ENCODE measurements at regions not wholly inside any gene's neighbourhood (a gene's known extent, or its start where the extent isn't known, plus 50 kb on each side); places are given as distances from the start of the nearest gene placed in this dataset.

DNA sequence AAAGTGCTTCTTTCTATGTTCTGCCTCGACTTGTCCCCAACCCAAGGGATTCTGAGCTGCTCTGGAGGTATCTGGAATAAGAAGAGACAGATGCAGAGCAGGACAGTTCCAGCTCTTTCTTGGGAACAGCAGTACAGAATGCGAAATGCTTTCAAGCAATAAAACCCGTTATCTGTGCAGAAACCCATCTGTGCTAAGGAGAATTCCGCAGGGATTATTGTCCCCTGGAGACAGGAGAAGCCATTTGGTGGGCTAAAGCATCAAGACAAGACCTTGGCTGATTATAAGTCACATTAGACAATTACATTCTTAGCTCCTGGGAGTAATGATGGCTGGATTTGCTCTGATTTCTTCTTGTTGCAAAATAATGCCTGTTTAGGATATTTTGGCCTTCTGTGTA is 185.4 kb upstream of the GLI2 start:
- no peak for ATAC-seq
- no peak for DNase-seq
- intact Hi-C loops (cut with micrococcal nuclease), result loop anchor here (10.0 kb wide), 1 partner anchor 205 kb away; the partner anchor contains the start of gene INHBB

DNA sequence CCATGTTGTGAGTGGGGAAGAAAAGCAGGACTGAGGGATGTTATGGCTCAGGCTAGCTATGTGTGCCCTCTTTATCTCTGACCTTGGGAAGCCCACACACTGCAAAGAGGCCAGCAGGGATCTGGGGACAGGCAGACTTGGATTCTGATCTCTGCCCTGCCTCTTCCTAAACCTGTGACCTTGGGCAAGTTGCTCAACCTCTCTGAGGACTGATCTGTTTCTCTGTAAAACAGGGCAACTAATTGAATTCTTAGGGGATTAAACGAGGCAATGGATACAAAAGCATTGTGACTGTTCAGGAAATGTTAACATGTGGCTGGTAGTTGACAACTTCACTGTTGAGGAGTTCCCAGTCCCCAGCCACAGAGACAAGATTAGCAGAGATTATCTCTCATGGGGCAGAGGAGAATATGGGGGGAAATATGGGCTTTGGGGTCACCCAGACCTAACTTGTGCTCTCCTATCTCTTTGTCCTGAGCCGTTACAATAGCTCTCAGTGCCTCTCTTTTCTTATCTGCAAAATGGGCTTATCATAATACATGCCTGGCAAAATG is 184.7 kb upstream of the GLI2 start:
- no peak for DNase-seq
- intact Hi-C loops (cut with micrococcal nuclease), result loop anchor here (10.0 kb wide), 1 partner anchor 206 kb away; the partner anchor contains the start of gene INHBB
- no peak for ATAC-seq

DNA sequence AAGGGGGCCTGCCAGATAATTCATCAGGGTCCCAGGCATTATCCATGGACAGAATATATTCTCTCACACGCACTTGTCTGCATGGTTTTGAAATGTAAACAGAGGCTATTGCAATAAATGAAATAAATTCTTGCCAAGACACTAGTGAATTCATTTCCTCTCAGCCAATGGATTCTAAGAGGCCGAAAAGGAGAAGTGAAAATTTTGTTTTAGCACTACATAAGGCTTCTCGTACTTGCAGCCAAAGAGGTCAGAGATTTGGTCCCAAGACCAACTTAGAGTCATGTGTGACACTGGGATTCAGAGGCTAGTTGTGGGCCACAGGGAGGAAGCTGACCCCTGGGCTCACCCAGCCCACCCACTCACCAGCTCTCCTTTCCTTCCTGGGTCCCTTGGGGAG is 184.1 kb upstream of the GLI2 start:
- intact Hi-C loops (cut with micrococcal nuclease), result loop anchor here (10.0 kb wide), 1 partner anchor 207 kb away; the partner anchor contains the start of gene INHBB
- DNase-seq, result no peak
- no peak for ATAC-seq

DNA sequence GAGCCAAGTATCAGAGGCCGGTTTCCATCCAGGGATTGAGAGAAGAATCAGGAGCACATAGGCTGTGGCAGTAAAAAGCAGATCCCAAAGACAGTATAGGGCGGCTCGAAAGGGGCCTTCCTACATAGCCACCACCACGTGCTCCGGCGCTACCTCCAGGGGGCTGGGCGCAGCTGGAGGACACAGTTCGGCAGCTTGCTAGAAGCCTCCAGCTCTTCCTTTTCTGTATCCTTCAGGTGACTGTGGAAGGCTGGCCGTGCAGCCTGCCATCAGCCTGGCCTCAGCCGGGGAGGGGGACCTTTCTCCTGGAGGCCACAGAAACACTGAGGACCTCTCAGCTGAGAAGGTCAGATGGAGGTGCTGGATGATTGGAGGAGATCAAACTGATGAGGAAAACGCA is 183.6 kb upstream of the GLI2 start:
- ATAC-seq (no peak), DNase-seq (no peak)
- intact Hi-C loops (cut with micrococcal nuclease), result loop anchor here (10.0 kb wide), 1 partner anchor 207 kb away; the partner anchor contains the start of gene INHBB

DNA sequence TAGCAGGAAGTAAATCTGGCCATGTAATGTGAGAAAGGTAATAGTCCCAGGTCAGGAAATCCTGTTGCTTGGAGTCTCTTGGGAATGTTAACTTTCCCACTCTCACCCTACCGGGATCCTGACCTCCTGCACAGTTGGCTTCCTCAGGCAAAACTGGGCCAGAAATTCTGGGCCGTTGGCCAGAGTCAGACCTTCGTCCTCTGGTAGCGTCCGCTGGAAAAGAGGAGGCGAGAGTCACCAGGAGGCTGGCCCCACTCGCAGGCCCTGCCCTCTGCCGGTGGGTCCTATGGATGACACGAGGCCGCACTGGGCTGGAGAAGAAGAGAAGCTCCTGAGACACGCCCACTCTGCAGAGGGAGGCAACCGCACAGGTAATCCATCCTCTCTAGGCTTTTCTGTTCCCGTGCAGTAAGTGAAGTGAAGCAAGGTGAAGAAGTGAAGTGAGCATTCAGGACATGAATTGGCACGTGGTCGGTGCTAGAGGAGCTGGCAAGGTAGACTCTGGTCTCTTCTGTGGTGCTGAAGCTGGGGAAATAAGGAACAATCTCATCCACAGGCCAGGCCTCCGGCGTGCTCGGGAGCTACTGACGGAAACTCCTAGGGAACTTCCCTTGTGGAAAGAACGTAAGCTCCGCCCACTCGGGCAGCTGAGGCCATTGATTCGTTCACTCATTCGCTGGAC is 182.7 kb upstream of the GLI2 start:
- intact Hi-C loops (cut with micrococcal nuclease), result loop anchor here (10.0 kb wide), 1 partner anchor 208 kb away; the partner anchor contains the start of gene INHBB
- DNase-seq (peak; percentile 92), ATAC-seq (peak; percentile 89)

DNA sequence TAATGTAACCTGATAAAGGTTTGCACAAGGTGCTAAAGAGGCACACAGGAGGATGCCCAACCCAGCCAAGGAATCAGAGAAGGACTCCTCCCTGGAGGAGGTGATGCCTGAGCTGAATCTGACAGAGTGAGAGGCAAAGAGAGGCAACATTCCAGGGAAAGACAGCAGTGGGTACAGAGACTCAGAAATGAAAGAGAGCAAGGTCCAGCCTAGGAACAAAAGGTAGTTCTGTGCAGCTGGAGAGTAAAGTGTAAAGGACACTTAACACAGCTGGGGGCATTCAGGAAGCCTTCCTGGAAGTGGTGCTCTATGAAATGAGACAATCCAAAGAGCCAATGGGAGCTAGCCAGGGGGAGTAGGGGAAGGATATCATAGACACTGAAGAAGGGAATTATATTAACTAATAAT is 181.0 kb upstream of the GLI2 start:
- DNase-seq (no peak), ATAC-seq (no peak)
- intact Hi-C loops (cut with micrococcal nuclease), result loop anchor here (10.0 kb wide), 1 partner anchor 210 kb away; the partner anchor contains the start of gene INHBB

DNA sequence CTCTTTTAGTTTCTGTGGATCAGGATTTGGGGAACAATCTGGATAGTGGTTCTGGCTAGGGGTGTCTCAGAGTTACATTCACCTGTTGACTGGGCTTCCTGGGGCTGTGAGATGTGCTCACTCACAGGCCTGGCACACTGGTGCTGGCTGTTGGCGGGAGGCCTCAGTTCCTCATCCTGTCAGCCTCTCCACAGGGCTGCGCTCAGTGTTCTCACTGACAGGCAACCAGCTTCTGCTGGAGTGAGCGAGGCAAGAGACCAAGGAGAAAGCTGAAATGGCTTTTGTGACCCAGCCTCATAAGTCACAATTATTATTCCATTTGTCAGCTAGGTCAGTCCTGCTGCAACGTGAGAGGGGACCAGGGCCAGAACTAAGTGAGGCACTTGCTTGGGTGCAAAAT is 180.6 kb upstream of the GLI2 start:
- intact Hi-C loops (cut with micrococcal nuclease), result loop anchor here (10.0 kb wide), 1 partner anchor 210 kb away; the partner anchor contains the start of gene INHBB
- DNase-seq (no peak), ATAC-seq (no peak)

DNA sequence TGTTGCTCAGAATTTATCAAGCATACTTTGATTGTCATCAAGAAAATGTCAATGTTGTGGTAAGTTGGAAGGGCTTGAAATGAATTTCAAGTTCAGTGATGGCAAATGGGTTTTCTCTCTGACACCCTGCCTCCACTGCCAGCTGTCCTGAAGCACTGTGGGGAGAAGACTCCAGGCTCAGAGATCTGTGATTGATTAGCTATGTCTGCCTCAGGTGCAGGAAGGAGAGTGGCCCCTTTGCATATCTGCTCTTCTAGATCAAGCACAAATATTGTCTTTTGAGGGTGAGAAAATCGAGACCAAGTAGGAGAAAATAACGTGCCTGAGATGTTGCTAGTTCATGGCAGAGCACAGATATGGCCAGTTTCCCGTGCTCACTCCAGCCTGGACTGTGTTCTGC is 178.8 kb upstream of the GLI2 start:
- intact Hi-C loops (cut with micrococcal nuclease), result loop anchor here (10.0 kb wide), 1 partner anchor 212 kb away; the partner anchor contains the start of gene INHBB

DNA sequence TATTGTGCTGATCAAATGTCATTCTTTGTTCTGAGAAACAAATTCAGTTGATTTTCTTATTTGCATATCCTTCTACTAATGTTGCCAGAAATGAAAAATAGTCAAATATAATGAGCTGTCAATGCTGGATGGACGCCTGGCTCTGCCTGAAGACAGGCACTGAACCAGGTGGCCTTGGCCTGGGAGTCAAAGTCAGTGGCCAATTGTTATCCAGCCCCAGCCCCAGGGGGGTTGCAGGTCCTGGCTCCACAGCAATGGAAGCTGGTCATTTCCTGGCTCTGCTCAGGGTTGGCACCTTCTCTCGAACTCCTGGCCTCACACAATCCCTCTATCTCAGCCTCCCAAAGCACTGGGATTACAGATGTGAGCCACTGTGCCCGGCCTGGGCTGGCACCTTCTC is 176.8 kb upstream of the GLI2 start:
- DNase-seq (no peak), ATAC-seq (no peak)
- intact Hi-C loops (cut with micrococcal nuclease), result loop anchor here (10.0 kb wide), 1 partner anchor 214 kb away; the partner anchor contains the start of gene INHBB

More for the DNA sequence above, 178.8 kb upstream of the GLI2 start:
- DNase-seq, result no peak
- no peak for ATAC-seq

DNA sequence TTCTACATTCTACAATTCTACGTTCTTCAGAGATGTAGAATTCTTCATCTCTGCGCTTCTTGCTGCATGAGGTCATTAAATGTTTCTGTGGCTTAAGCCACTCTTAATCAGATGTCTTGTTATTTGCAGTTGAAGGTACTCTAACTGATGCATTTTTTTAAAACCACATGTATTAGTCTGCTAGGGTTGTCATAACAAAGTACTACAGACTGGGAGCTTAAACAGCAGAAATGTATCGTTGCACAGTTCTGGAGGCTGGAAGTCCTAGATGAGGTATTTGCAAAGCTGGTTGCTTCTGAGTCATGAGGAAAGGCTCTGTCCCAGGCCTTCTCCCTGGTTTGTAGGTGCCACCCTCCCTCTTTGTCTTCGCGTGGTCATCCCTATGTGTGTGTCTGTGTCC is 176.3 kb upstream of the GLI2 start:
- ATAC-seq (no peak), DNase-seq (no peak)
- intact Hi-C loops (cut with micrococcal nuclease), result loop anchor here (10.0 kb wide), 1 partner anchor 215 kb away; the partner anchor contains the start of gene INHBB

DNA sequence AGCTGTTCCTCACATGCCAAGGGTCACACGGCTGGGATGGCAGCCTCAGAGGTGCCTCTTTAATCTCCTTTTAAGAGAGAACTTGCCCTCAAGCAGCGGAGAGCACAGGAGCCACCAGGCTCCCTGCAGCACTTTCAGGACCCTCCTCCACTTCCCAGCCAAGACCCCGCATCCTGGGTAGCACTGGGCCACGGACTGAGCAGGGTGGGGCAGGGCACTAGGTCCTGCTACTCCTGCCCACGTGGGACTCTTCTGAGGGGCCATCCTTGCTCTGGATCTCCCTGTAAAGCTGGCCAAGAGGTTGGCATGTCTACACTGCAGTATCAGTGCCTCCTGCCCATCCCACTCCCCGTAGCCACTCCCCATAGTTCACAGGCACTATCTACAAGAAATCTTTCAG is 175.3 kb upstream of the GLI2 start:
- intact Hi-C loops (cut with micrococcal nuclease), result no loop called here
- DNase-seq, result no peak
- ATAC-seq, result no peak

DNA sequence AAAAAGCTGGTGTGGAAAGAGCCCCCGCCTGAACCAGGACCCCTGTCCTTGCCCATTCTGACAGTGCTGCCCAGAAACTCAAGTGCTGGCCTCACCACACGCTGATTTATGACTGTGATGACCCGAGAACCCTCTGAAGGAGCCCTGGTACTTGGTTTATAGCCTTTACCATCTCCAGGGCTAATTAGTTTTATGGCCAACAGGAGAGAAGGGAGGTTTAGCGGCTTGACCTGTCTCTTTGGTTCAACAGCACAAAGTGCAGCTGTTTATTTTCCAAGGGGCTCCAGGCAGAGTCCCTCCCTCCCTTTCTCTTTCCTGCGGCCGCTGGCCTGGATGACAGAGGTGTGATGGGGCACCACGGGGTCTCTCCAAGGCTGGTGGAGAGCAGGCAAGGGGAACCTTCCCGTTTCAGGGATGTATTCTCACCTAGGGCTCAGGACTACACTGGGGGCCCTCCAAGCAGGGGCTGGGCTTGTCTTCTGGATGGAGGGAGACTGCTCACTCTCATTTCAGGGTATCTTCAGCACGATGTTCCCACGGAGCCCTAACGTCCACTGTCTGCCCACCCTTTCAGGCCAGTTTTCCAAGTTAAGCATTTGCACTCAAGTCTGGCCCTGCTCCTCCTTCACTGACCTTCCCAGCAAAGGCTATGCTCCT is 174.2 kb upstream of the GLI2 start:
- intact Hi-C loops (cut with micrococcal nuclease), result no loop called here
- no peak for DNase-seq
- no peak for ATAC-seq

DNA sequence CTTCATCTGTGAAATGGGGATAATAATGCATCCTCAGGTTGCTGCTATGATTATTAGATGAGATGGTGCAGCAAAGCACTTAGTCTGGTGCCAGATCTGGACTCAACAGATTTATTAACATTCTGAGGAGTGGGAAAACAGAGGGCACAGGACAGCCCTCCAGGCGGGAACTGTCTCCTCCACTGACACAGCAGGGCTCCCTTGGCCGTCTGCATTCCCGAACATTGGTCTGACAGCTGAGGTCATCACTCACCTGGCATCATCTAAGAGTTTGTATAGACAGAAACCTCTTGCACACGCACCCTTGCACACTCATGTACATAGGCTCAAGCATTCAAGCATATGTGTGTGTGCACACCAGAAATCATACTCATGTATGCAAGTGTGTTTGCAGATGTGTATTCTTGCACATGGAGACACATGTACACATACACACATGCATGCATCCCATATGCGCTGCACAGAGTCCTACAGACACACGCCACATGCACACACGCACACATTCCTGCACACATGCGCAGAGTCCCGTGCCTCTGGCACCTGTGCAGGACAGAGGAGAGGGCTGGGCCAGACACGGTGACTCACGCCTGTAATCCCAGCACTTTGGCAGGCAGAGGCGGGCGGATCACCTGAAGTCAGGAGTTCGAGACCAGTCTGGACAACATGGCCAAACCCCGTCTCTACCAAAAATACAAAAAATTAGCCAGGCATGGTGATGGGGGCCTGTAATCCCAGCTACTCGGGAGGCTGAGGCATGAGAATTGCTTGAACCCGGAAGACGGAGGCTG is 173.3 kb upstream of the GLI2 start:
- ATAC-seq, result no peak
- intact Hi-C loops (cut with micrococcal nuclease), result no loop called here
- no peak for DNase-seq

DNA sequence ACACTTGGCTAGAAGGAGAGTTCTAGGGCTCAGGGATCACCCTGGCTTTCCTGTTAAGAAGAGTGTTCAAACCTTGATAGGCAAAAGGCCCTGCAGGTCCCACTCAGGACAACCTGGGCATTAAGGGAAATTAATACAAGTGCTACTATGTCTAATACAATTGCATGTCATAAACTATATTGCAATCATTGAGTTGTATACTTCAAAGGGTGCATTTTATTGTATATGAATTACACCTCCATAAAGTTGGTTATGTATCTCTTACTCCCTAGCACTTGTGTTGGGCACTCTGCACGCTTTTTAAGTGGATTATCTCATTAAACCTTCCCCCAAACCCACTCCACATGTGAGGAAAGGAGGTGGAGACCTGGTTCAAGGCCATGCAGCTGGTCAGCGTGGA is 172.1 kb upstream of the GLI2 start:
- no peak for ATAC-seq
- intact Hi-C loops (cut with micrococcal nuclease), result no loop called here
- DNase-seq, result no peak

DNA sequence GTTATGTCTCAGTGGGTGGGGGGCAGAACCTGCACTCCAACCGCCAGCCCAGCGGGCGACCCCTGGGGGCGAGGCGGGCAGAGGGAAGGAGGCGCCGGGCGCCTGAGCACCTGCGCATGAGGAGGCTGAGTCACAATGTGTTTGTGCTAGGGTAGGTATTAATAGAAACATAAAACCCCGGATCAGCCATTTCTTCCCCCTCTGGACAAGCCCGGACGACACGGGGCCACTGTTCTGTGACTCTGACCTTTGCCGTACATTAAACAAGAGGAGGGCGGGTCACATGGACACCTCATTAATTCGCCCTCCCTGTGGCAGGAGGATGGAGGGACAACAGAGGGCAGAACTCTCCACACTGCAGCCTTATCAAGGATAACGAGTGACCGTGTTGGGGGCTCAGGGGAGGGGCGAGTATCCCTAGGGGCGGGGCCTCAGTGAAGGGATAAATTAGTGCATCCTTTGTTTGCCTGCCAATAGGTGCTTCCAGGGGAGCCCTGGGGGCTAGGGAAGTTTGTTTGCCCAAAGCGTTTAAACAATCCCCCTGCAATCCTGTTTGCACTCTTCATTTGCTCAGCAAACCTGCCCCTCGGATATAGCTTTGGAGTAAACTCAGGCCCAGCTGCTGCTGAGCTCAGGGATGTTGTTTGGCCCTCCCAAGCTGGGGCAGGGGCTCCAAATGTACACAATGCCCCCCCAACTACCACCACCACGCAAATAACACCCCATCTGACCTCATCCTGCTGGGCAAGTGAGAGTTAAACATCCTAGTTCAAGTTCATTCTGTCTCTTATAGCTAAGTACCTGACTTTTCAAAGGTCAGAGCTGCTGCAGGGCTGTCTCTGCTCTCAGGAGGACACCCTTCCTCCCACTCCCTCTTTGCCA is 171.2 kb upstream of the GLI2 start:
- no peak for DNase-seq
- no peak for ATAC-seq
- intact Hi-C loops (cut with micrococcal nuclease), result no loop called here

DNA sequence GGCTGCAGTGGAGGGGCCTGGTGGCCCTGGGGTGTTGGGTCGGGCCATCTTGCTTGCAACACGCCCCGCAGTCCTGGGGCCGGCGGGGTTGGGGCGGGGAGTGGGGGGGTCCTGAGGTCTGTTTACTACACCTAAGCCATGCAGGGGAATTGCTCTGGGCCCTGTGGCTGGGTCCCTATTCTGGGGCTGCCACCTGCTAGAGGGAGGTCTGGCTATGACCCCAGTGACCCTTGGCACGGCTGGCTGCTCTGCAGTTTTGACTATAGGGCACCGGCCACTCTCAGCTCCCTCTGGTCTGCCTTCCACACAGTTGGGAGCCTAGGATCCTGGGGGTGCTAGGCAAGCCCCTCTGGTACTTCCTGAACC is 170.6 kb upstream of the GLI2 start:
- ATAC-seq (no peak), DNase-seq (no peak)
- intact Hi-C loops (cut with micrococcal nuclease), result no loop called here

DNA sequence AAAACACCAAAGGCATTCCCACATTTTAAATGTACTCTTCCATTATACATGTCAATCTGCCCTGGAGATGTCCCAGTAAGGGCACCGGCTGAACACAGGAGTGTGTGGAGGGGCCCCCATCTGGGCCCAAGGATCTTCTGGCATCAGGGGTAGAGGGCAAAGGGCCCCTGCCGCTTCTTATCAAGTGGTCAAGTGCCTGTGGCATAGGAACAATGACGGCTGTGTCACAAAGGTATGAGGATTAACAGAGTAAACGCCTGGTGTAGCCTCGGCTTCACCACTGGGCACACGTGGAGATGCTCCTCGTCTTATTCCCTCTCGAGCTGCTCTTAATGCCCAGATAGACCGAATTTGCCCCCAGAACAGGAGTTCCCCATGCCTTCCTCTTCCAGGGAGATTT is 169.7 kb upstream of the GLI2 start:
- intact Hi-C loops (cut with micrococcal nuclease), result no loop called here
- ATAC-seq (peak; percentile 5), DNase-seq (no peak)

DNA sequence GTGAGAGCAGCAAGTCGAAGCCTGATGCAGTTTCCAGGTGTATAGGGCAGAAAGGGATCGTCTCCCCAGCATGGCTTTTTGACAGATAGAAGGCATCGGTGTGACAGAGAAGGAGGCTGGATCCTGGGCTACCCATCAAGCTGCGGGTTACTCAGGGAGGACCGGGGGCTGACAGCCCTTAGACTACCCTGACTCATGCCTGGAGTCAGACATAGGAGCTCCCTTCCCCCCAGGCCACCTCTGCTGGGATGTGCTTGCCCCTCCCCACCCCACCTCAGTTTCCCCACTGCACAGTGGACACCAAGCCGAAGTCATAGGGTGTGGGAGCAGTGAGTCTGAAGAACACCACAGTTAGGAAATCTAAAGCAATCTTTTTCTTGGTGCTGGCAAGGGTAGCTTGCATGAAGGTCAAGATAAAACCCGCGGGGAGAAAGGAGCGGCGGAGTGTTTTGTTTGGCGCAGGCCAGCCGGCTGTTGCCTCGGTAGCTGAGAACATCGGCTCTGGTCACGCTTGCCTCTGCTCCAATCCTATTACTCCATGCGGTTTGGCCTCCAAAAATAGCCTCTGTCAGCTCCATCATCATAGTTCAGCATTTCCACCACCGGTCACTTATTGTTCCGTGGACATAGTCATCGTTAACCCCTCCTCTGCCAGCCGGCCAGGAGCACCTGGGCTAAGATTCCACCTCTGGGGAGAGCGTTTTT is 169.2 kb upstream of the GLI2 start:
- ATAC-seq (peak; percentile 93), DNase-seq (peak; percentile 89)
- intact Hi-C loops (cut with micrococcal nuclease), result no loop called here
